K562 (cell line): ENCODE measurements at regions not wholly inside any gene's neighbourhood (a gene's known extent, or its start where the extent isn't known, plus 50 kb on each side); places are given as distances from the start of the nearest gene placed in this dataset.

Experiments used
- CUX1 ChIP-seq: fragments of 200-800 bp; sonication (Bioruptor generic); IDR thresholded peaks from 2 replicates; pipeline ENCODE4 v1.6.1; 2016; ENCODE audit warnings: missing genetic modification characterization, missing compliant biosample characterization
- FOXM1 ChIP-seq, 2 experiments: fragments of 450-650 bp in 1 of 2; sonication (generic) in 1 of 2; formaldehyde crosslinking in 1 of 2; IDR thresholded peaks; 2 replicates each; pipeline versions ENCODE4 v1.6.1 to v1.9.0; 2017 to 2022; ENCODE audit warnings: low read depth in 2 of 2, mild to moderate bottlenecking in 2 of 2, missing genetic modification reagents in 1 of 2, moderate library complexity in 1 of 2
- MEF2A ChIP-seq: IDR thresholded peaks from 2 replicates; pipeline ENCODE4 v1.6.1; 2011; ENCODE audit warnings: low read depth, mild to moderate bottlenecking, low read length, moderate library complexity; ENCODE audit not compliant: control insufficient read depth
- POLR2A ChIP-seq: fragments of 450-650 bp; conservative IDR thresholded peaks from 2 replicates; pipeline ENCODE4 v1.6.1; 2016
- ZNF212 ChIP-seq: fragments of 450-650 bp; formaldehyde crosslinking; IDR thresholded peaks from 2 replicates; pipeline ENCODE4 v1.4.0; 2020; ENCODE audit warnings: mild to moderate bottlenecking
- TF ChIP-seq, protein P1 (sequence below), 3 experiments: IDR thresholded peaks in 2 of 3; conservative IDR thresholded peaks in 1 of 3; 2 replicates each; pipeline ENCODE4 v1.5.1; 2011 to 2012; ENCODE audit warnings: low read length in 3 of 3, mild to moderate bottlenecking in 3 of 3, control low read depth in 2 of 3, improper control_type of control experiment in 1 of 3, inconsistent platforms in 1 of 3, low read depth in 1 of 3, mixed read lengths in 1 of 3, moderate library complexity in 1 of 3; ENCODE audit not compliant: insufficient read depth in 2 of 3

DNA sequence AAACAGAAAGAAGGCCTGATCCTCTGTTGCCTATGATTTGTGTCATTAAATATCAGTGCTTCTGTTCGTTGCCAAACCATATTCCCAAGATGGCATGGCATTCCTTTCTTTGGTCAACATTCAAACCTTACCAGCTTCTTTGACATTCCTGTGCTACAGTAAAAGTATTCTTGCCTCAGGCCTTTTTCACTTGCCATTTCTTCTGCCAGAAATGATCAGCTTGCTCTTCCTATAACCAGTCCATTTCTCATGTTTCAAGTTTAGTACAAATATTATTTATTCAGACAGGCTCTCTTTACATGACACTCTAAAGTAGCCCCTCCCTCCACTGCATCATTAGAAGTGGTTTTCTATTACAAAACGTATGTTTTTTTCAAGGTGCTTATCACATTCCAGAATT is 278.3 kb downstream of the KCNJ2 start:
- TF ChIP-seq MEF2A (no peak), ZNF212 (no peak), FOXM1 (IDR thresholded peaks at IDR 0.05; ENCODE audit: low read depth) (no peak), FOXM1 (CRISPR knock-in tag; IDR thresholded peaks at IDR 0.05; ENCODE audit: low read depth) (no peak), CUX1 (CRISPR knock-in tag) (no peak), POLR2A (no peak)
- TF ChIP-seq, protein P1, sequence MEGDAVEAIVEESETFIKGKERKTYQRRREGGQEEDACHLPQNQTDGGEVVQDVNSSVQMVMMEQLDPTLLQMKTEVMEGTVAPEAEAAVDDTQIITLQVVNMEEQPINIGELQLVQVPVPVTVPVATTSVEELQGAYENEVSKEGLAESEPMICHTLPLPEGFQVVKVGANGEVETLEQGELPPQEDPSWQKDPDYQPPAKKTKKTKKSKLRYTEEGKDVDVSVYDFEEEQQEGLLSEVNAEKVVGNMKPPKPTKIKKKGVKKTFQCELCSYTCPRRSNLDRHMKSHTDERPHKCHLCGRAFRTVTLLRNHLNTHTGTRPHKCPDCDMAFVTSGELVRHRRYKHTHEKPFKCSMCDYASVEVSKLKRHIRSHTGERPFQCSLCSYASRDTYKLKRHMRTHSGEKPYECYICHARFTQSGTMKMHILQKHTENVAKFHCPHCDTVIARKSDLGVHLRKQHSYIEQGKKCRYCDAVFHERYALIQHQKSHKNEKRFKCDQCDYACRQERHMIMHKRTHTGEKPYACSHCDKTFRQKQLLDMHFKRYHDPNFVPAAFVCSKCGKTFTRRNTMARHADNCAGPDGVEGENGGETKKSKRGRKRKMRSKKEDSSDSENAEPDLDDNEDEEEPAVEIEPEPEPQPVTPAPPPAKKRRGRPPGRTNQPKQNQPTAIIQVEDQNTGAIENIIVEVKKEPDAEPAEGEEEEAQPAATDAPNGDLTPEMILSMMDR (IDR thresholded peaks at IDR 0.05 in 2 of 3, conservative IDR thresholded peaks at IDR 0.05 in 1 of 3; ENCODE audit: insufficient read depth in 2 of 3, low read depth in 1 of 3, low read length in 3 of 3), result no peak
